Peyer's patch (tissue), 4 donors: ENCODE measurements at regions not wholly inside any gene's neighbourhood (a gene's known extent, or its start where the extent isn't known, plus 50 kb on each side); places are given as distances from the start of the nearest gene placed in this dataset.

Source experiments
- DNase-seq, 3 donors: peaks; one replicate each; pipeline ENCODE4 v3.0.0-alpha.2; 2017 to 2019
- H3K27ac ChIP-seq, 4 donors: fragments of 200-600 bp; sonication (generic); one replicate each; pipeline ENCODE4 v1.5.1; 2016 to 2019
- H3K27me3 ChIP-seq, 2 donors: fragments of 200-600 bp; sonication (generic); one replicate each; pipeline ENCODE4 v1.5.1; 2019
- H3K36me3 ChIP-seq, 3 donors: fragments of 200-600 bp; sonication (generic); one replicate each; pipeline ENCODE4 v1.5.1; 2016 to 2019
- H3K4me1 ChIP-seq, 4 donors: fragments of 200-600 bp; sonication (generic); one replicate each; pipeline ENCODE4 v1.5.1; 2016 to 2019
- H3K4me3 ChIP-seq, 4 donors: fragments of 200-600 bp; sonication (generic); 1 replicate in 3 of 4; 2 replicates in 1 of 4; pipeline ENCODE4 v1.5.1; 2016 to 2019; ENCODE audit warnings: mild to moderate bottlenecking in 1 of 4
- H3K9me3 ChIP-seq, 4 donors: fragments of 200-600 bp; sonication (generic); one replicate each; pipeline ENCODE4 v1.5.1; 2016 to 2019; ENCODE audit warnings: mild to moderate bottlenecking in 1 of 4
- POLR2A ChIP-seq, 2 donors: fragments of 450-650 bp; IDR thresholded peaks; one replicate each; pipeline ENCODE4 v1.5.1; 2017; ENCODE audit warnings: antibody characterized with exemption in 2 of 2, mild to moderate bottlenecking in 2 of 2, moderate library complexity in 2 of 2
- TF ChIP-seq, protein P1 (sequence below), 6 experiments: fragments of 450-650 bp in 4 of 6; fragments of 200-600 bp in 2 of 6; sonication (generic) in 1 of 6; IDR thresholded peaks; one replicate each; pipeline ENCODE4 v1.5.1; 2017 to 2019; ENCODE audit warnings: antibody characterized with exemption in 6 of 6, mild to moderate bottlenecking in 3 of 6, moderate library complexity in 1 of 6

- H3K27me3 ChIP-seq, result no peaks in the 10 kb centered on the region
- H3K27ac ChIP-seq, result no peak overlapping the region
- H3K4me1 ChIP-seq, result no peaks in the 10 kb centered on the region
- H3K36me3 ChIP-seq, result no peaks in the 10 kb centered on the region
- DNase-seq, result no peak
- TF ChIP-seq POLR2A (IDR thresholded peaks at IDR 0.05), result no peak
- TF ChIP-seq, protein P1, sequence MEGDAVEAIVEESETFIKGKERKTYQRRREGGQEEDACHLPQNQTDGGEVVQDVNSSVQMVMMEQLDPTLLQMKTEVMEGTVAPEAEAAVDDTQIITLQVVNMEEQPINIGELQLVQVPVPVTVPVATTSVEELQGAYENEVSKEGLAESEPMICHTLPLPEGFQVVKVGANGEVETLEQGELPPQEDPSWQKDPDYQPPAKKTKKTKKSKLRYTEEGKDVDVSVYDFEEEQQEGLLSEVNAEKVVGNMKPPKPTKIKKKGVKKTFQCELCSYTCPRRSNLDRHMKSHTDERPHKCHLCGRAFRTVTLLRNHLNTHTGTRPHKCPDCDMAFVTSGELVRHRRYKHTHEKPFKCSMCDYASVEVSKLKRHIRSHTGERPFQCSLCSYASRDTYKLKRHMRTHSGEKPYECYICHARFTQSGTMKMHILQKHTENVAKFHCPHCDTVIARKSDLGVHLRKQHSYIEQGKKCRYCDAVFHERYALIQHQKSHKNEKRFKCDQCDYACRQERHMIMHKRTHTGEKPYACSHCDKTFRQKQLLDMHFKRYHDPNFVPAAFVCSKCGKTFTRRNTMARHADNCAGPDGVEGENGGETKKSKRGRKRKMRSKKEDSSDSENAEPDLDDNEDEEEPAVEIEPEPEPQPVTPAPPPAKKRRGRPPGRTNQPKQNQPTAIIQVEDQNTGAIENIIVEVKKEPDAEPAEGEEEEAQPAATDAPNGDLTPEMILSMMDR (IDR thresholded peaks at IDR 0.05), result no peak
- no peaks in the 10 kb centered on the region for H3K9me3 ChIP-seq
- no peak overlapping the region for H3K4me3 ChIP-seq
Measured at GRCh38 chr6:47156196-47156595, 114.1 kb upstream of the ADGRF1 start.

- no peaks in the 10 kb centered on the region for H3K9me3 ChIP-seq
Measured at GRCh38 chr6:47153404-47153755, 111.2 kb upstream of the ADGRF1 start.

DNA sequence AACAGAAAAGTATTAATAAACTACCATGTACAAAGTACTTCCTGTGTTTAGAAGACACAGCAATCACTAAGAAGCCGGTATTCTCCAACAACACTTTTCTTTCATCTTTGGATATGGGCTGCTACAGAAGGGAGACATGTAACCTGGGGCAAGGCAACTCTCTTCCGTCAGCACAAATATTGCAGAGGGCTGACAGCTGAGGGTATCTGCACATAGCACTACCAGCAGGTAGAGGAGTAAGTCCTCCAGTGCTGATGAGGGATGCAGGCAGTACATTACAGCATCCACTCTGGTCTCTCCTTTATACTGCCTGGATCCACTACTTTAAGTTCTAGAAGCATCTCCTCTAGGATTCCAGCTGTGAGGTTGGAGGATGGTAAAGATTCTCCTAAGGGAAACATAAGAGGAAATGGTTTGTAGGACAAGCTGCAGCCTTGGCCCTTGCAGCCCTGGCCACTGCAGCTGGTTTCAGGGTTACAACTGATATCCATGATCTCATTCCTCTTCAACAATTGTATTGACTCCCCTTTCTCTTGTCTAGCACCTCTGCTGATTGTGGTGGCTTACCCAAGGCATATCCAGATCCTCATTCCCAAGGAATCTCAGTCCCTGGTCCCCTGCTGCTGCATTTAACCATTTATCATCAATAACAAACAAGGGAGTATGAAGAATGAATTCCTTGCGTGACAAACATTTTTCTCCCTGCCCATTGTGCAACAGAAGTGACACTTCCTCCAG lies 110.7 kb upstream of the ADGRF1 start:
- no peaks in the 10 kb centered on the region for H3K27me3 ChIP-seq
- H3K4me3 ChIP-seq, result no peak overlapping the region
- no peak for DNase-seq
- H3K9me3 ChIP-seq, result no peaks in the 10 kb centered on the region
- no peaks in the 10 kb centered on the region for H3K4me1 ChIP-seq
- H3K27ac ChIP-seq, result no peak overlapping the region
- TF ChIP-seq, protein P1 (IDR thresholded peaks at IDR 0.05), result no peak
- TF ChIP-seq POLR2A (IDR thresholded peaks at IDR 0.05), result no peak
- H3K36me3 ChIP-seq, result no peaks in the 10 kb centered on the region

More at GRCh38 chr6:47153404-47153755, 111.2 kb upstream of the ADGRF1 start:
- H3K36me3 ChIP-seq, result no peaks in the 10 kb centered on the region
- no peak overlapping the region for H3K4me3 ChIP-seq
- H3K27me3 ChIP-seq, result no peaks in the 10 kb centered on the region
- DNase-seq, result no peak
- TF ChIP-seq, protein P1 (IDR thresholded peaks at IDR 0.05), result no peak
- TF ChIP-seq POLR2A (IDR thresholded peaks at IDR 0.05), result no peak
- H3K27ac ChIP-seq, result no peak overlapping the region
- H3K4me1 ChIP-seq, result no peaks in the 10 kb centered on the region

DNA sequence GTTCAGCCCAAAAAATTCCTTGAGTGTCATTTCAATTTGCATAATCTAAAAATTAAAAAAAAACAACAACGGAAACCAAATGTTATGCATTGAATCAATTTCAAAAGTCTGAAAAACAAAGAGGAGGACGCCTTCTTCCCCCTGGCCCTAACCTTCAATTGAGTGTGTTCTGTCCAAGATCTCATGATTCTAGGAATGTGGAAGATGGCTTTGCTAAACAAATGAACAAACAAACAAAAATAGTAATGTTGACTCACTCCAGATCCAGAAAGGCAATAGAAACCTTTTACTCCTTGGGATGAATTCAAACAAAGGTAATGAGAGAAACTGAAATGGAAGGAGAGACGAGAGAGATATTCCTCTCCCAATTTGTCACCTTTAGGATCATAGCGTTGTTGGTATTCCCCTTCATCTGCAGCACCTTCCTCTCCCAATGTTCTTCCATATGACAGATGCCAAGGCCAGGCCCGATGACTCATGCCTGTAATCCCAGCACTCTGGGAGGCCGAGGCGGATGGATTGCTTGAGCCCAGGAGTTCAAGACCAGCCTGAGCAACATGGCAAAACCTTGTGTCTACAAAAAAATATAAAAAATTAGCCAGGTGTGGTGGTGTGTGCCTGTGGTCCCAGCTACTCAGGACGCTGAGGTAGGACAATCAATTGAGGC lies 109.2 kb upstream of the ADGRF1 start:
- Histone ChIP-seq H3K27ac (no peak overlapping the region), H3K27me3 (no peaks in the 10 kb centered on the region), H3K4me3 (no peak overlapping the region), H3K9me3 (no peaks in the 10 kb centered on the region), H3K4me1 (no peaks in the 10 kb centered on the region), H3K36me3 (no peaks in the 10 kb centered on the region)
- no peak for TF ChIP-seq POLR2A (IDR thresholded peaks at IDR 0.05)
- TF ChIP-seq, protein P1 (IDR thresholded peaks at IDR 0.05), result no peak
- DNase-seq, result no peak

- no peaks in the 10 kb centered on the region for H3K36me3 ChIP-seq
- no peak overlapping the region for H3K27ac ChIP-seq
- no peaks in the 10 kb centered on the region for H3K27me3 ChIP-seq
- H3K4me1 ChIP-seq, result no peaks in the 10 kb centered on the region
- no peak for TF ChIP-seq POLR2A (IDR thresholded peaks at IDR 0.05)
- TF ChIP-seq, protein P1 (IDR thresholded peaks at IDR 0.05), result no peak
- no peak for DNase-seq
- H3K9me3 ChIP-seq, result no peaks in the 10 kb centered on the region
- H3K4me3 ChIP-seq, result no peak overlapping the region
Measured at GRCh38 chr6:47149554-47149953, 107.4 kb upstream of the ADGRF1 start.
